IPS DF 6.9 (cell line): ENCODE measurements at regions not wholly inside any gene's neighbourhood (a gene's known extent, or its start where the extent isn't known, plus 50 kb on each side); places are given as distances from the start of the nearest gene placed in this dataset.
"Not testable (repeated sequence)": the region's sequence is repeated elsewhere in the genome, so short reads cannot be mapped to it uniquely, and the experiment has no call there.

ENCODE experiments used
- DNase-seq: peaks from one replicate; pipeline ENCODE4 v3.0.0-alpha.2; 2013; ENCODE audit warnings: low read depth, low spot score
- H3K27ac ChIP-seq: one replicate; pipeline ENCODE4 v1.5.1; 2013; ENCODE audit warnings: low read length, control low read depth
- H3K27me3 ChIP-seq: 2 replicates; pipeline ENCODE4 v1.6.1; 2013; ENCODE audit warnings: mild to moderate bottlenecking, low read length; ENCODE audit not compliant: control insufficient read depth, insufficient read depth
- H3K36me3 ChIP-seq: 2 replicates; pipeline ENCODE4 v1.6.1; 2013; ENCODE audit warnings: low read length; ENCODE audit not compliant: control insufficient read depth, insufficient read depth
- H3K4me1 ChIP-seq: 2 replicates; pipeline ENCODE4 v1.6.1; 2013; ENCODE audit warnings: low read length; ENCODE audit not compliant: control insufficient read depth, insufficient read depth
- H3K4me3 ChIP-seq: 2 replicates; pipeline ENCODE4 v1.5.1; 2013; ENCODE audit warnings: mild to moderate bottlenecking, low read length
- H3K9me3 ChIP-seq: 2 replicates; pipeline ENCODE4 v1.6.1; 2013; ENCODE audit warnings: low read length, inconsistent platforms; ENCODE audit not compliant: control insufficient read depth, insufficient read depth
- WGBS: extraction: QIAGEN DNeasy Blood & Tissue Kit; methylation state at CpG from one replicate; pipeline ENCODE4 v1.1.7; 2013; ENCODE audit warnings: mixed read lengths, missing lambda C conversion rate; ENCODE audit not compliant: insufficient read length, insufficient coverage; 5-methylcytosine and 5-hydroxymethylcytosine counted together

DNA sequence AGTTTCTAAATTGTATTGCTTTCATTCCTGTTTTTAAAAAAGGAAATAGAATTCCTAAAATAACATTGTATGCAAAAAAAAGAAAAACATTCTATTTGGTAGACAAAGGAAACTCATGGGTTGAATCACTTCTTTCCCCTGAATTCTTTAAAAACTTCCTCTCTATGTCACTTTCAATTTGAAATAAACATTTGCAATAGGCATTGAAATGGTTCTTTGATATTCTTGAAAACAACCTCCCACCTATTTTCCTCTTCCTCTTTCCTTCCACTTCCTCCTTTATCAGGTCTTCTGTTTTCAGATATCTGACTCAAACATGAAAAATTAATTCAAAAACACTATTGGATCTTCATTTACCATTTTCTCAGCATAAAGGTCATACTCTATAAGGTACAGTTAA, 442.0 kb upstream of the MEF2C start:
- H3K36me3 ChIP-seq, result no peaks in the 10 kb centered on the region
- no peak overlapping the region for H3K4me3 ChIP-seq
- no peak overlapping the region for H3K27ac ChIP-seq
- no peaks in the 10 kb centered on the region for H3K9me3 ChIP-seq
- no peak for DNase-seq
- no peaks in the 10 kb centered on the region for H3K27me3 ChIP-seq
- no peaks in the 10 kb centered on the region for H3K4me1 ChIP-seq

DNA sequence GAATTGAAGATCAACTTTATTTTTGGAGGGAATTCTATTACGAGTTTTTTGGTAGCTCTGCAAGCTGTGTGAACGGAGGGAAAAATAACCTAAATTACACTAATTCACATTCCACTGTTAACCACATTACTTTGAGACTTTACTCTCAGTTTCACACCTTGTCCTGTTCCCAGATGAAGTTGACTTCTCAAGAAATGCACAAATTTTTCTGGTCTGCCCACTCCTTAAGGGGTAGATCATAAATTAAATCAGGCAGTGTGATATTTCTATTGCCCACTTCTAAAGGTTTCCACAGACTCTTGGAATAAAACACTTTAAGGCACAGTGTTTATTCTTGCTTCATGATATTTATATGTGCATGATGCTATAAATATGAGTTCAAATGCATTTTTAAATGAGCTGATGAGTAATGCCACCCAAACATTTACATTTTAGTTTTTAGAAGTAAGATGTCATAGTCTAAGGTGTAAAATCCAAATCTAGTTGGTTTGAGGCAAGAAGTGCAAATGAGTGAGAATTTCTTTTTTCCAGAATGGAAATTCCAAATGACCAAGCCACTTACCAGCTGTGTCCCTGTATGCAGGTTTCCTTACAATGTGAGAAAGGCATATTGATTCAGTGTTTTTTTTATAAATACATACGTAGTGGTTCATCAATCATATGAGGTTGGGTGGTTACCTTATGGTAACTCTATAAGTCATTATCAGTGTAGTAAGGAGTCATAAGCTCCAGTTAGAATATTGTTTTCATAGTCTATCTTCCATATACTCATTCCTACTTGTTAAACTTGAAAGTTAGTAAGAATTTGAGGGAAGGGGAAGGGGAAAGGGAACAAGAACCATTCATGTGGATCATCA, 437.7 kb upstream of the MEF2C start:
- Histone ChIP-seq H3K9me3 (no peaks in the 10 kb centered on the region), H3K36me3 (no peaks in the 10 kb centered on the region), H3K4me3 (no peak overlapping the region), H3K27me3 (no peaks in the 10 kb centered on the region), H3K27ac (no peak overlapping the region), H3K4me1 (no peaks in the 10 kb centered on the region)
- no CpG with 5 or more reads among the region's 3 CpGs for WGBS
- DNase-seq, result no peak

DNA sequence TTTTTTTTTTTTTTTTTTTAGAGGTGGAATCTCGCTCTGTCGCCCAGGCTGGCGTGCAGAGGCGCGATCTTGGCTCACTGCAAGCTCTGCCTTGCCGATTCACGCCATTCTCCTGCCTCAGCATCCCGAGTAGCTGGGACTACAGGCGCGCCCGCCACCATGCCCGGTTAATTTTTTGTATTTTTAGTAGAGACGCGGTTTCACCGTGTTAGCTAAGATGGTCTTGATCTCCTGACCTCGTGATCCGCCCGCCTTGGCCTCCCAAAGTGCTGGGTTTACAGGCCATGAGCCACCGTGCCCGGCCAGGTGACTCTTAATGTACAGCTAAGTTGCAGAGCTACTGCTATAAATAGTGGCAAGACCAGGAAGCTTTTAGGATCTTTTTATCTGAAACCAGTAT, 434.9 kb upstream of the MEF2C start:
- H3K27ac ChIP-seq, H3K4me1 ChIP-seq, H3K27me3 ChIP-seq, DNase-seq, H3K4me3 ChIP-seq, H3K36me3 ChIP-seq, H3K9me3 ChIP-seq: not testable (repeated sequence)
- no CpG with 5 or more reads among the region's 20 CpGs for WGBS

DNA sequence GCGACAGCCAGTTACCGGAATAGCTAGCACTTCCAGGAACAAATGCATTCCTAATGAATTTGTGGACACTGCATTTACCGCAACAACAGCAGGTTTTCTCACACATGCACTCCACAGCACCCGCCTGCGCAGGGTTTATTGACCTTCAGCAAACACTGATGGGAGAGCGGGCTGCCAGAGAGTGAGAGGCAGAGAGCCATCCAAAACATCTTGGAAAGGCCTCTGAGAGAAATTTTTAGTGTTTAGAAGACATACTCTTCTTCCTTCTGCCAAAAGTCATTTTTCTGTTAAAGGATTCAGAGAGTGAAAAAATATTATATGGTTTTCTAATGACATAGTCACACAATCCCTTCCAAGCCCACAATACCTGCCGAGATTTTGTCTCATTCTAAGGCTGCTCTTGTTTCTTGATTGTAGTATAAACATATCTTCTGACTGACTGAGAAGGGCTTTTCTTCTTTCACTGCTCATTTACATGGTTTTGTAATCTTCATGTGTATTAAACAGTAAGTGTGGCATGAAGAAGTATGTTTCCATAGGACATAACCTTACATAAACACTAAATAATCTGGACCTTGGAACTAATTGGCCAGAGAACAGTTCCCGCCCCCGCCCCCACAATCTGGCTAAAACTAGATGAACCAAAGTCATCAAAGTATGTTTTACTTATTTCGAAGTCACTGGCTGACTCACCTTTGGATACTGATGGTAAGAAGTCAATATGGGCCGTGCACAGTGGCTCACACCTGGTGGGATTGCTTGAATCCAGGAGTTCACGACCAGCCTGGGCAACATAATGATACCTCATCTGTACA, 432.5 kb upstream of the MEF2C start:
- no CpG with 5 or more reads among the region's 12 CpGs for whole genome bisulfite sequencing
- no peaks in the 10 kb centered on the region for H3K36me3 ChIP-seq
- H3K4me1 ChIP-seq, result no peaks in the 10 kb centered on the region
- no peak overlapping the region for H3K4me3 ChIP-seq
- H3K9me3 ChIP-seq, result no peaks in the 10 kb centered on the region
- no peak overlapping the region for H3K27ac ChIP-seq
- DNase-seq, result no peak
- H3K27me3 ChIP-seq, result no peaks in the 10 kb centered on the region

DNA sequence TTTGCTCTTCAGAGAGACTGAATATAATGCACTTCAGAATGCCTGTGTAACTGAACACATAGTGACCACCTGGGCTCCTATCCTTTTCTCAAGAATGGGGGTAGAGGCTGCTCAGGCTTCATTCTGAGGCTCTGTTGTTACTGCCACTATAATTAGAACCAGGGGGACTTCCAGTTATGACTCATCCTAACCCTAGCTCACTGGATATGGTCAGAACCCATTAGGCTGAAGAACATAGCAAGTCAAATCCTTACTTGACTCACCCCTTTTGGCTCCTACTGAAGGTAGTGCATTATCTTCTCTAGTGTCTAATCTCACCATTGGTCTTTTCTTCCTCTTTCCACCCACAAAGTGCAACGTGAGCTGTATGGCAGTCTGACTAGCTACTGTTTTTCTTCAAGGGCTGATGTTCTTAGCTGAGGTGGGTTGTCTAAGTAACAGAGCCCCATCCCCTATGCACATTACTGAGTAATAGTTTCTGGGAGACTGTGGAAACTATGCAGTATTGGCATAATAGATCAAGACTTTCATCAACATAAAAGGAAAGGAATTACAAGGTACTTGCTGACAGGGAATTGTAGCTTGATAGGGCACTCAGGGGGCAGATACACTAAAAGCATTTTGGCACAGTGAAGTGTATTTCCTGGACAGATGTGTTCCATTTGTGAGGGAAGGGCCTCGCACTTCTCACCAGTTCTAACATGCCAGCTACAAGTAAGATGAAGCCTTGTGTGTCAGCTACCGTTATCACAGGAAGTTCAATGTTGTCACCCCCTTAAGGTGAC, 431.0 kb upstream of the MEF2C start:
- Histone ChIP-seq H3K9me3 (no peaks in the 10 kb centered on the region), H3K4me3 (no peak overlapping the region), H3K27ac (no peak overlapping the region), H3K4me1 (no peaks in the 10 kb centered on the region), H3K27me3 (no peaks in the 10 kb centered on the region), H3K36me3 (no peaks in the 10 kb centered on the region)
- WGBS, result no CpG with 5 or more reads among the region's 3 CpGs
- DNase-seq, result no peak

DNA sequence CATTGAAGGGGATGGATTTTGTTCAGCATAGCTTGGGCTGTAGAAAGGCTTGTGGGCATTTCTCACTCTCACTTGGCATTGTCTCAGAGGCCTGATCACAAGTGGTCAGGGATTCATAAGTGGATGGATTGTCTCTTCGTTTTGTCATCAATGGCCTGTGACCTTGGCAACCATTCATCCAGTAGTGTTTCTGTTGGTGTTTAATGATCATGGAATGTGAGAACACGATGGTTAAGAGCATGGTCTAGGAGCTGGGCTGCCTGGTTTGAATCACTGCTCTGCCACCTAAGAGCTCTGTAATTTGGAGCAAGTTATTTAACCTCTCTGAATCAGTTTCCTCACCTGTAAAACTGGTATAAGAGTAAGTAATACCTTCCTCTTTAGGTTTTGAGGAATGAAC, 430.1 kb upstream of the MEF2C start:
- Histone ChIP-seq H3K9me3 (no peaks in the 10 kb centered on the region), H3K36me3 (no peaks in the 10 kb centered on the region), H3K27me3 (no peaks in the 10 kb centered on the region), H3K4me1 (no peaks in the 10 kb centered on the region), H3K4me3 (no peak overlapping the region), H3K27ac (no peak overlapping the region)
- no peak for DNase-seq
- no CpG with 5 or more reads among the region's 2 CpGs for WGBS

DNA sequence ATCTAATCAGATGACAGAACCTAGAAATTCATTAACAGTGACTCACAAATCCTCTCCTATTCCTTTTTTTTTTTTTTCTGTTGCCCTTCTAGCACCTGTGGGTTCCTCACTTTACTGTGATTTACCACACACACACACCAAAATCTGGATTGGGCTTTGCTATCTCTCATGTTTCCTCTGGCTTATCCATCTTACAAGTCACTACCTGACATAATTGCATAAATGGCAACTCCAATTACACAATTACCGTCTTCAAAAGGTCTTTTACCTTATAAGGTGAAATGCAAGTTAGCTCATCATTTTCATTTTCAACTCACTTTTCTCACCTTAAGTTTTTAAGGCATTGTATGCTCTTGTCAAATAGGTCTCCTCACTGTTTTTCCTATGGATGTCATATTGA, 426.3 kb upstream of the MEF2C start:
- no peaks in the 10 kb centered on the region for H3K9me3 ChIP-seq
- H3K36me3 ChIP-seq, result no peaks in the 10 kb centered on the region
- no peaks in the 10 kb centered on the region for H3K27me3 ChIP-seq
- WGBS, result no CpG with 5 or more reads among the region's 1 CpG
- no peak overlapping the region for H3K4me3 ChIP-seq
- H3K4me1 ChIP-seq, result no peaks in the 10 kb centered on the region
- no peak overlapping the region for H3K27ac ChIP-seq
- no peak for DNase-seq

DNA sequence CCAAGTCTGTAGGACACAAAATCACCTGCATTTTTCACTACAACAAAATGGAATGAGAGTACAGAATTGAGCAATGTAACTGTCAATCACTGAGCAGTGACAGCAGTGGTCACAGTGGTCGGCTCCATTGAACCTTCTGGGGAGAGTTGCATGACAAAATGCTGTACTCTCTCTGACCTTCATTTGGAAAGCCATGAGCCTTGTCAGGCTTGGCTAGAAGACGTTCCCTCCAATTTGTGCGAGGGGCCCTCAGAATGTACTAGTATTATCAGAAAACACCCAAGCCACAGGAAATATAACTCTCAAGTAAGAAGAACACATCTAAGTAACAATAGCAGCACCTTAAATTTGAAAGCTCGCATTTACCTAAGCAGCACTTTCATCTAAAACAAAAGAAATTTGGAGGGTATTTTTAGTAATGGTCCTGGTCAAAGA, 425.6 kb upstream of the MEF2C start:
- H3K4me3 ChIP-seq, result no peak overlapping the region
- no CpG with 5 or more reads among the region's 4 CpGs for WGBS
- no peak overlapping the region for H3K27ac ChIP-seq
- DNase-seq, result no peak
- no peaks in the 10 kb centered on the region for H3K9me3 ChIP-seq
- no peaks in the 10 kb centered on the region for H3K36me3 ChIP-seq
- H3K27me3 ChIP-seq, result no peaks in the 10 kb centered on the region
- no peaks in the 10 kb centered on the region for H3K4me1 ChIP-seq

DNA sequence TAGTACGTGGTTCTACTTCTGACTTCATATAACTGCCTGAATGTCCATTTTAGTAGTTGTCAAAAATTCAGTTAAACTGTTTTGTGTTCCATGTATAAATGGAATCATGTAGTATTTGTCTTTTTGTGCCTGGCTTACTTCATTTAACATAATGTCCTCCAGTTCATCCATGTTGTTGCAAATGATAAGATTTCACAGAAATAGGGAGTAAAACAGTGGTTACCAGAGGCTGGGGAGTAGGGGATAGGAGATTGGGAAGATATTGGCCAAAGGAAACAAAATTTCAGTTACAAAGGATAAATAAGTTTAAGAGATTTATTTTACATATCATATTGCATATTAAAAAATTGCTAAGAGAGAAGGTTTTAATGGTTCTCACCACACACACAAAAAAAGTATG, 425.0 kb upstream of the MEF2C start:
- no peaks in the 10 kb centered on the region for H3K36me3 ChIP-seq
- H3K9me3 ChIP-seq, result no peaks in the 10 kb centered on the region
- no peak overlapping the region for H3K27ac ChIP-seq
- H3K4me1 ChIP-seq, result no peaks in the 10 kb centered on the region
- no peak overlapping the region for H3K4me3 ChIP-seq
- no peaks in the 10 kb centered on the region for H3K27me3 ChIP-seq
- no CpG with 5 or more reads among the region's 1 CpG for WGBS
- DNase-seq, result no peak

DNA sequence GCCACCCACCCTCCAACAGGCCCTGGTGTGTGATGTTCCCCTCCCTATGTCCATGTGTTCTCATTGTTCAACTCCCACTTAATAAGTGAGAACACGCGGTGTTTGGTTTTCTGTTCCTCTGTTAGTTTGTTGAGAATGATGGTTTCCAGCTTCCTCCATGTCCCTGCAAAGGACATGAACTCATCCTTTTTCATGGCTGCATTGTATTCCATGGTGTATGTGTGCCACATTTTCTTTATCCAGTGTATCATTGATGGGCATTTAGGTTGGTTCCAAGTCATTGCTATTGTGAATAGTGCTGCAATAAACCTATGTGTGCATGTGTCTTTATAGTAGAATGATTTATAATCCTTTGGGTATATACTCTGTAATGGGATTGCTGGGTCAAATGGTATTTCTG, 424.2 kb upstream of the MEF2C start:
- H3K27ac ChIP-seq, H3K4me3 ChIP-seq, H3K27me3 ChIP-seq, H3K4me1 ChIP-seq, H3K9me3 ChIP-seq, DNase-seq, H3K36me3 ChIP-seq: not testable (repeated sequence)
- WGBS, result no CpG with 5 or more reads among the region's 2 CpGs
